ENCODE measurements at regions not wholly inside any gene's neighbourhood (a gene's known extent, or its start where the extent isn't known, plus 50 kb on each side); places are given as distances from the start of the nearest gene placed in this dataset.

DNA sequence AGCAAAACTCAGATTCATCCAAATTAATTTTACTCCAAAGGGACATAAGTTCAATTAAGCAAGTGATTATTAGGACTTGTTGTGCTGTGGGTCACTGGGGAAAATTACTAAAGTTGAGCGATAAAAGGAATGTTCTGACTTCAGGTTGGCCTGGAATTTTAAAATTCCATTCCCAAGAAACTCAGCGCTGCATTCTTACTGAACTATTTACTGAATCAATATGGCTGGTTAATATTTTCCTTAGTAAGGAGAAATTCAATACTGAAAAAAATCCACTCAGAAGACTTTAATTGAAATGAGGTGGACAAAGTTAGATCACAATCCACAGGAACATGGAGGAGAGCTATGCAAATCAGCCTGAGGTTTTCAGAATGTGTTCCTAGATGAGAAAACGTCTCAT lies 578.9 kb upstream of the NR5A2 start:
- no peak for TF ChIP-seq ZNF629 (tag by site-specific recombination; IDR thresholded peaks at IDR 0.05)
- TF ChIP-seq CTCF (tag by site-specific recombination; IDR thresholded peaks at IDR 0.05), result no peak
- no peak for TF ChIP-seq ZNF202 (tag by site-specific recombination; IDR thresholded peaks at IDR 0.05; ENCODE audit: borderline replicate concordance)
- no peak for TF ChIP-seq PBX3 (CRISPR knock-in tag; IDR thresholded peaks at IDR 0.05)
- TF ChIP-seq, protein P1, sequence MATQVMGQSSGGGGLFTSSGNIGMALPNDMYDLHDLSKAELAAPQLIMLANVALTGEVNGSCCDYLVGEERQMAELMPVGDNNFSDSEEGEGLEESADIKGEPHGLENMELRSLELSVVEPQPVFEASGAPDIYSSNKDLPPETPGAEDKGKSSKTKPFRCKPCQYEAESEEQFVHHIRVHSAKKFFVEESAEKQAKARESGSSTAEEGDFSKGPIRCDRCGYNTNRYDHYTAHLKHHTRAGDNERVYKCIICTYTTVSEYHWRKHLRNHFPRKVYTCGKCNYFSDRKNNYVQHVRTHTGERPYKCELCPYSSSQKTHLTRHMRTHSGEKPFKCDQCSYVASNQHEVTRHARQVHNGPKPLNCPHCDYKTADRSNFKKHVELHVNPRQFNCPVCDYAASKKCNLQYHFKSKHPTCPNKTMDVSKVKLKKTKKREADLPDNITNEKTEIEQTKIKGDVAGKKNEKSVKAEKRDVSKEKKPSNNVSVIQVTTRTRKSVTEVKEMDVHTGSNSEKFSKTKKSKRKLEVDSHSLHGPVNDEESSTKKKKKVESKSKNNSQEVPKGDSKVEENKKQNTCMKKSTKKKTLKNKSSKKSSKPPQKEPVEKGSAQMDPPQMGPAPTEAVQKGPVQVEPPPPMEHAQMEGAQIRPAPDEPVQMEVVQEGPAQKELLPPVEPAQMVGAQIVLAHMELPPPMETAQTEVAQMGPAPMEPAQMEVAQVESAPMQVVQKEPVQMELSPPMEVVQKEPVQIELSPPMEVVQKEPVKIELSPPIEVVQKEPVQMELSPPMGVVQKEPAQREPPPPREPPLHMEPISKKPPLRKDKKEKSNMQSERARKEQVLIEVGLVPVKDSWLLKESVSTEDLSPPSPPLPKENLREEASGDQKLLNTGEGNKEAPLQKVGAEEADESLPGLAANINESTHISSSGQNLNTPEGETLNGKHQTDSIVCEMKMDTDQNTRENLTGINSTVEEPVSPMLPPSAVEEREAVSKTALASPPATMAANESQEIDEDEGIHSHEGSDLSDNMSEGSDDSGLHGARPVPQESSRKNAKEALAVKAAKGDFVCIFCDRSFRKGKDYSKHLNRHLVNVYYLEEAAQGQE (tag by site-specific recombination; IDR thresholded peaks at IDR 0.05), result no peak
- no peak for TF ChIP-seq ZNF274 (IDR thresholded peaks at IDR 0.05; ENCODE audit: low read length)
- no peak for TF ChIP-seq ZNF274 (tag by site-specific recombination; IDR thresholded peaks at IDR 0.05; ENCODE audit: borderline replicate concordance)
- no peak for TF ChIP-seq MEIS1 (CRISPR knock-in tag; IDR thresholded peaks at IDR 0.05; ENCODE audit: borderline replicate concordance)
- TF ChIP-seq, protein P2, sequence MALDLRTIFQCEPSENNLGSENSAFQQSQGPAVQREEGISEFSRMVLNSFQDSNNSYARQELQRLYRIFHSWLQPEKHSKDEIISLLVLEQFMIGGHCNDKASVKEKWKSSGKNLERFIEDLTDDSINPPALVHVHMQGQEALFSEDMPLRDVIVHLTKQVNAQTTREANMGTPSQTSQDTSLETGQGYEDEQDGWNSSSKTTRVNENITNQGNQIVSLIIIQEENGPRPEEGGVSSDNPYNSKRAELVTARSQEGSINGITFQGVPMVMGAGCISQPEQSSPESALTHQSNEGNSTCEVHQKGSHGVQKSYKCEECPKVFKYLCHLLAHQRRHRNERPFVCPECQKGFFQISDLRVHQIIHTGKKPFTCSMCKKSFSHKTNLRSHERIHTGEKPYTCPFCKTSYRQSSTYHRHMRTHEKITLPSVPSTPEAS (tag by site-specific recombination; IDR thresholded peaks at IDR 0.05), result no peak
- no peak for TF ChIP-seq ZNF184 (tag by site-specific recombination; IDR thresholded peaks at IDR 0.05)
- no peak for TF ChIP-seq SCRT1 (tag by site-specific recombination; IDR thresholded peaks at IDR 0.05; ENCODE audit: borderline replicate concordance)
- TF ChIP-seq ZNF664 (tag by site-specific recombination; IDR thresholded peaks at IDR 0.05), result no peak

All from HEK293 (cell line).